ENCODE measurements at regions not wholly inside any gene's neighbourhood (a gene's known extent, or its start where the extent isn't known, plus 50 kb on each side); places are given as distances from the start of the nearest gene placed in this dataset.

- TF ChIP-seq CTCF (IDR thresholded peaks at IDR 0.05): no peak
- no peak for TF ChIP-seq EP300 (IDR thresholded peaks at IDR 0.05)
- no peak for TF ChIP-seq POLR2A (IDR thresholded peaks at IDR 0.05)
Observed at GRCh38 chr2:238502956-238503791, 76.4 kb downstream of the ASB1 start.

Data from gastroesophageal sphincter (tissue), 3 donors.